HL-60 (cell line): ENCODE measurements at regions not wholly inside any gene's neighbourhood (a gene's known extent, or its start where the extent isn't known, plus 50 kb on each side); places are given as distances from the start of the nearest gene placed in this dataset.

ENCODE experiments used
- DNase-seq, 2 experiments: peaks; one replicate each; pipeline ENCODE4 v3.0.0-alpha.2; 2010 to 2020; ENCODE audit warnings: low read depth in 1 of 2, low spot score in 1 of 2
- H3K27ac ChIP-seq: fragments of 250-450 bp; sonication (Bioruptor Pico); replicated peaks from 2 replicates; pipeline ENCODE4 v1.5.1; 2020; ENCODE audit warnings: mild to moderate bottlenecking, moderate library complexity
- H3K27me3 ChIP-seq: fragments of 250-450 bp; sonication (Bioruptor Pico); 2 replicates; pipeline ENCODE4 v1.5.1; 2021; ENCODE audit warnings: mild to moderate bottlenecking, moderate library complexity; ENCODE audit not compliant: insufficient read depth, poor library complexity, severe bottlenecking
- H3K4me3 ChIP-seq: replicated peaks from 2 replicates; pipeline ENCODE4 v1.5.1; 2011; ENCODE audit warnings: mild to moderate bottlenecking, control low read depth, low read length; ENCODE audit not compliant: insufficient read depth
- GABPA ChIP-seq: IDR thresholded peaks from 2 replicates; pipeline ENCODE4 v1.6.1; 2012; ENCODE audit warnings: low read depth
- POLR2AphosphoS5 ChIP-seq: IDR thresholded peaks from 2 replicates; pipeline ENCODE4 v1.6.1; 2012; ENCODE audit warnings: low read depth
- SPI1 ChIP-seq: IDR thresholded peaks from 2 replicates; pipeline ENCODE4 v1.6.1; 2012; ENCODE audit warnings: low read depth, mild to moderate bottlenecking, borderline replicate concordance
- TF ChIP-seq, protein P1 (sequence below): IDR thresholded peaks from 2 replicates; pipeline ENCODE4 v1.6.1; 2012; ENCODE audit warnings: low read depth; ENCODE audit not compliant: insufficient replicate concordance
- TF ChIP-seq, protein P2 (sequence below): IDR thresholded peaks from one replicate; pipeline ENCODE4 v1.5.1; 2011; ENCODE audit warnings: low read length, control low read depth, inconsistent platforms; ENCODE audit not compliant: insufficient read depth

DNA sequence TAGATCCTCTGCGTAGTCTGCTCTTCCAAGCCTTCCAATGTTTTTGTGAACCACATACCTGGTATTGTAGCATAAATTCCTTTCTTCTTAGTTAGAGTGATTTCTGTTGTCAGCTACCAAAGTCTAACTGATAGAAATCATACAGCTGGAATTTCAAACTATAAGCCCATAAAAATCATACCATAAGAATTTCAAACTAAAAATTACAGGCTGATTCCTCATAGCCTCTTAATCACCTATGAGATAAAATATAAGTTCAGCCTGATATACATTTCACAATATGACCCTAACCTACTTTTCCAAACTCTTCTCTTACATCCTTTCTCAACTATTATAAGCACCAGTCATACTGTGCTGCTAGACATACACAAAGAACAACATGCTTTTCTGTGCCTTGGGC lies 64.8 kb downstream of the PTHLH start:
- H3K27ac ChIP-seq = no peak overlapping the region

DNA sequence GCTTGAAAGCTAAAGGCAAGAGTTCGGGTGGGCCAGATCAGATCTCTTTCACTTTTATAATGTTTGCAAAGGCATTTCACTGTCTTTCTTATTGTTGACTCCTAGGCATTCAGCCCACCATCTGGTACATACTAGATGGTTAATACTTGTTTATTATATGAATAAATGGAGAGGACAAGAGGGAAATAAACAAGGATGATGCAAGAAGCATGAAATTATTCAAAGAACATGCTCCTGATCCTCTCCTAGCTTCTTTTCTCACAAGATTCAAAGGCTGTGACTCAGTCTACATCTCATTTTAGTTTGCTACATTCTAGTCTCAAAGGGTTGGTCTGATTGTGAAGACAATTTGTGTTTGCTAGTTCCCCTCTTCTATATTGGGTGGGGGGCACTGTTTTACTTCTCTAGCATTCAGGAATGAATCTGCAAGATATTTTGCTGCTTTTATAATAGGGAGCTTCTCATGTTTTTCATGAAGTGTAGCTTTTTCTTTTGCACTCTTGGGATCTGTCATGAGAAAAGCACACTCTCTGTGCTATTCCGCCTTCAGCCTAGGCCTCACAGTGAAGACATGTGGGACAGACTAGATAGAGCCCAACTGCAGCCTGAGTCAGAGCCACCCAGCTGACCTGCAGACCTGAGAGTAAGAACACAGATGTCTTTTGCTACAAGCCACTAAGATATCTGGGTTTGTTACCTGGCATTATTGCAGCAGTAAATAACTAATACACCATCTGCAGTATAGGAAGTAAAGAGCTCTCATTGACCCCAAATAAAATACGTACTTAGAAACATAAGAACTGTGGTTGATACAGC lies 65.7 kb downstream of the PTHLH start:
- Histone ChIP-seq H3K27ac (no peak overlapping the region), H3K4me3 (no peak overlapping the region), H3K27me3 (peaks cover under 1% of the 10 kb centered on the region)
- DNase-seq = no peak
- TF ChIP-seq, protein P1, sequence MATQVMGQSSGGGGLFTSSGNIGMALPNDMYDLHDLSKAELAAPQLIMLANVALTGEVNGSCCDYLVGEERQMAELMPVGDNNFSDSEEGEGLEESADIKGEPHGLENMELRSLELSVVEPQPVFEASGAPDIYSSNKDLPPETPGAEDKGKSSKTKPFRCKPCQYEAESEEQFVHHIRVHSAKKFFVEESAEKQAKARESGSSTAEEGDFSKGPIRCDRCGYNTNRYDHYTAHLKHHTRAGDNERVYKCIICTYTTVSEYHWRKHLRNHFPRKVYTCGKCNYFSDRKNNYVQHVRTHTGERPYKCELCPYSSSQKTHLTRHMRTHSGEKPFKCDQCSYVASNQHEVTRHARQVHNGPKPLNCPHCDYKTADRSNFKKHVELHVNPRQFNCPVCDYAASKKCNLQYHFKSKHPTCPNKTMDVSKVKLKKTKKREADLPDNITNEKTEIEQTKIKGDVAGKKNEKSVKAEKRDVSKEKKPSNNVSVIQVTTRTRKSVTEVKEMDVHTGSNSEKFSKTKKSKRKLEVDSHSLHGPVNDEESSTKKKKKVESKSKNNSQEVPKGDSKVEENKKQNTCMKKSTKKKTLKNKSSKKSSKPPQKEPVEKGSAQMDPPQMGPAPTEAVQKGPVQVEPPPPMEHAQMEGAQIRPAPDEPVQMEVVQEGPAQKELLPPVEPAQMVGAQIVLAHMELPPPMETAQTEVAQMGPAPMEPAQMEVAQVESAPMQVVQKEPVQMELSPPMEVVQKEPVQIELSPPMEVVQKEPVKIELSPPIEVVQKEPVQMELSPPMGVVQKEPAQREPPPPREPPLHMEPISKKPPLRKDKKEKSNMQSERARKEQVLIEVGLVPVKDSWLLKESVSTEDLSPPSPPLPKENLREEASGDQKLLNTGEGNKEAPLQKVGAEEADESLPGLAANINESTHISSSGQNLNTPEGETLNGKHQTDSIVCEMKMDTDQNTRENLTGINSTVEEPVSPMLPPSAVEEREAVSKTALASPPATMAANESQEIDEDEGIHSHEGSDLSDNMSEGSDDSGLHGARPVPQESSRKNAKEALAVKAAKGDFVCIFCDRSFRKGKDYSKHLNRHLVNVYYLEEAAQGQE = no peak
- TF ChIP-seq GABPA = no peak
- no peak for TF ChIP-seq SPI1
- no peak for TF ChIP-seq POLR2AphosphoS5
- TF ChIP-seq, protein P2, sequence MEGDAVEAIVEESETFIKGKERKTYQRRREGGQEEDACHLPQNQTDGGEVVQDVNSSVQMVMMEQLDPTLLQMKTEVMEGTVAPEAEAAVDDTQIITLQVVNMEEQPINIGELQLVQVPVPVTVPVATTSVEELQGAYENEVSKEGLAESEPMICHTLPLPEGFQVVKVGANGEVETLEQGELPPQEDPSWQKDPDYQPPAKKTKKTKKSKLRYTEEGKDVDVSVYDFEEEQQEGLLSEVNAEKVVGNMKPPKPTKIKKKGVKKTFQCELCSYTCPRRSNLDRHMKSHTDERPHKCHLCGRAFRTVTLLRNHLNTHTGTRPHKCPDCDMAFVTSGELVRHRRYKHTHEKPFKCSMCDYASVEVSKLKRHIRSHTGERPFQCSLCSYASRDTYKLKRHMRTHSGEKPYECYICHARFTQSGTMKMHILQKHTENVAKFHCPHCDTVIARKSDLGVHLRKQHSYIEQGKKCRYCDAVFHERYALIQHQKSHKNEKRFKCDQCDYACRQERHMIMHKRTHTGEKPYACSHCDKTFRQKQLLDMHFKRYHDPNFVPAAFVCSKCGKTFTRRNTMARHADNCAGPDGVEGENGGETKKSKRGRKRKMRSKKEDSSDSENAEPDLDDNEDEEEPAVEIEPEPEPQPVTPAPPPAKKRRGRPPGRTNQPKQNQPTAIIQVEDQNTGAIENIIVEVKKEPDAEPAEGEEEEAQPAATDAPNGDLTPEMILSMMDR = no peak

More for the DNA sequence above, 64.8 kb downstream of the PTHLH start:
- Histone ChIP-seq H3K4me3 (no peak overlapping the region), H3K27me3 (peaks cover 2% of the 10 kb centered on the region)
- TF ChIP-seq, protein P1 = no peak
- TF ChIP-seq, protein P2 = no peak
- TF ChIP-seq SPI1 = no peak
- no peak for TF ChIP-seq POLR2AphosphoS5
- TF ChIP-seq GABPA = no peak
- no peak for DNase-seq

DNA sequence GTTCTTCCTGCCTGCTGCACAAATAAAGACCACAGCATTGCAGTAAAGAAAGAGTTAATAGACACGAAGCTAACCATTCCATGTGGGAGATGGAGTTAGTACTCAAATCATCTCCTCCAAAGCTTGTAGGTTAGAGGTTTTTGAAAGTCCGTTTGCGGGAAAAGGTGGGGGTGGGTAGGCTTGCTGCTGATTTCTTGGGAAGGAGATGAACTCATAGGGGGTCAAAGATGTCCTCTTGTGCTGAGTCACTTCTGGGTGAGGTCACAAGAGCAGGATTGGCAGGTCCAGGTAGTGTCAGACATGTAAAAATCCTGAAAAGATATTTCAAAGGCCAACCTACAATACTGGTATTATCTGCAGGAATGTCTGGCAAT lies 66.4 kb downstream of the PTHLH start:
- H3K27me3 ChIP-seq = no peaks in the 10 kb centered on the region
- DNase-seq = no peak
- no peak overlapping the region for H3K4me3 ChIP-seq
- TF ChIP-seq POLR2AphosphoS5 (no peak), SPI1 (no peak), GABPA (no peak)
- TF ChIP-seq, protein P2 = no peak
- TF ChIP-seq, protein P1 = no peak
- no peak overlapping the region for H3K27ac ChIP-seq
